Fibroblast of skin of scalp (primary cell): ENCODE measurements at regions not wholly inside any gene's neighbourhood (a gene's known extent, or its start where the extent isn't known, plus 50 kb on each side); places are given as distances from the start of the nearest gene placed in this dataset.
A peak's percentile ranks its signal among the peaks of the same experiment; 100 is the strongest.

Experiments used
- DNase-seq: peaks from one replicate; pipeline ENCODE4 v3.0.0-alpha.2; 2013

GRCh38 chr9:79107911-79108676 is 463.7 kb upstream of the TLE4 start:
- DNase-seq, result peak; percentile 12

- no peak for DNase-seq
Observed at GRCh38 chr9:79111653-79112052, 460.1 kb upstream of the TLE4 start.

GRCh38 chr9:79115176-79115575 is 456.6 kb upstream of the TLE4 start:
- no peak for DNase-seq

GRCh38 chr9:79116041-79116440 is 455.7 kb upstream of the TLE4 start:
- DNase-seq, result no peak

- no peak for DNase-seq
Observed at GRCh38 chr9:79116709-79117108, 455.1 kb upstream of the TLE4 start.

GRCh38 chr9:79120533-79120932 is 451.2 kb upstream of the TLE4 start:
- no peak for DNase-seq

GRCh38 chr9:79120941-79121340 is 450.8 kb upstream of the TLE4 start:
- no peak for DNase-seq

GRCh38 chr9:79123415-79123814 is 448.4 kb upstream of the TLE4 start:
- peak; percentile 33 for DNase-seq

- no peak for DNase-seq
Observed at GRCh38 chr9:79127661-79128060, 444.1 kb upstream of the TLE4 start.

- DNase-seq, result peak; percentile 61
Observed at GRCh38 chr9:79129865-79130480, 441.8 kb upstream of the TLE4 start.

- DNase-seq, result no peak
Observed at GRCh38 chr9:79131246-79131774, 440.5 kb upstream of the TLE4 start.

GRCh38 chr9:79131824-79132377 is 439.9 kb upstream of the TLE4 start:
- DNase-seq, result no peak

- DNase-seq, result peak; percentile 22
Observed at GRCh38 chr9:79134654-79135053, 437.1 kb upstream of the TLE4 start.

- no peak for DNase-seq
Observed at GRCh38 chr9:79135681-79136415, 435.9 kb upstream of the TLE4 start.

GRCh38 chr9:79140751-79141150 is 431.0 kb upstream of the TLE4 start:
- no peak for DNase-seq

- DNase-seq, result no peak
Observed at GRCh38 chr9:79143211-79143610, 428.6 kb upstream of the TLE4 start.

- no peak for DNase-seq
Observed at GRCh38 chr9:79145442-79145841, 426.3 kb upstream of the TLE4 start.

- DNase-seq, result no peak
Observed at GRCh38 chr9:79149585-79149984, 422.2 kb upstream of the TLE4 start.

- no peak for DNase-seq
Observed at GRCh38 chr9:79151791-79152190, 420.0 kb upstream of the TLE4 start.

GRCh38 chr9:79152306-79152705 is 419.5 kb upstream of the TLE4 start:
- DNase-seq, result no peak

GRCh38 chr9:79154806-79155205 is 417.0 kb upstream of the TLE4 start:
- no peak for DNase-seq

GRCh38 chr9:79155308-79155707 is 416.5 kb upstream of the TLE4 start:
- no peak for DNase-seq

GRCh38 chr9:79163544-79163943 is 408.2 kb upstream of the TLE4 start:
- DNase-seq, result no peak
